NCI-H1694 (cell line): ENCODE measurements at regions not wholly inside any gene's neighbourhood (a gene's known extent, or its start where the extent isn't known, plus 50 kb on each side); places are given as distances from the start of the nearest gene placed in this dataset.
"Not testable (repeated sequence)": the region's sequence is repeated elsewhere in the genome, so short reads cannot be mapped to it uniquely, and the experiment has no call there.

Experiments used
- DNase-seq: peaks from one replicate; lab custom pipeline; 2025; lab: John Stamatoyannopoulos, UW

DNA sequence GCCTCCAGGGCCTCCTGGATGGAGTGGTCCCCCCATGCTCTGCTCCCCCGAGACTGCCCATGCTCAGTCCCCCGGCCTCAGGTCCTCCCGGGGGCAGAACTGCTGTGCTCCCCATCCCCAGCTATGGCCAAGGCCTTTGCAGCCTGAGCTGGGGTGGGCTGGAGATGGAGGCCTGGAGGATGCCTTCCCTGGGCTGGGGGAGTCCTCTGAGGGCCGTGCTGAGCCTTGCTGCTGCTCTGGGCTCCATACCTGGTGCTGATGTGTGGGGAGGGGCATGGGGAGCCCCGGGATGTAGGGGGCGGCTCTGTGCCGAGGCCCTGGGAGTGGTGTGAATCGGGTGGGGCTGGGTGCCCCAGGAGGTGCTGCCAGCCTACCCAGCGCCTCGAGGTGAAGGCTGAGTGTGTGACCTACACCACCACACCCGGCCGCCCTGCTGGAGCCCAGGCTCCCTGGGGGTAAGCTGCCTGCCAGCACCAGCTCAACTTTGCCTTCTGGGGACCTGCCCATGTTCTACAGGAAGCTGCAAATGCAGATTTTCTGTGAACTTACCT is 109.5 kb downstream of the UNCX start:
- no peak for DNase-seq

DNA sequence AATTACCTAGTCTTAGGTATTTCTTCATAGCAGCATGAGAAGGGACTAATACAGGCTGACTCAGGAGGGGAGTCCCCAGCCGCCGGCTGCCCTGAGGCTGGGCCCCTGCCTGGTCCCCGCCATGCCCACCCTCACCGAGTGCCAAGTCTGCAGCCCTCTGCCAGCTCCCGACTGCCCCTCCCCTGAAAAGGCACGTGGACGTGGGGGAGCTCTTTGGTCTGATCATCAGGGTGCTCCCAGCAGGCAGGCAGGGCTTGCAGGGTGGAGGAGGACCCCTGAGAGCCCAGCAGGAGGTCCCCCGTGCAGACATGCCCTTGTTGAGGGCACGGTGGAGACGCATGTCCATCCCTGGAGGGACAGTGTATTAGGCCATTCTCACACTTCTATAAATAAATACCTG is 110.9 kb downstream of the UNCX start:
- no peak for DNase-seq

DNA sequence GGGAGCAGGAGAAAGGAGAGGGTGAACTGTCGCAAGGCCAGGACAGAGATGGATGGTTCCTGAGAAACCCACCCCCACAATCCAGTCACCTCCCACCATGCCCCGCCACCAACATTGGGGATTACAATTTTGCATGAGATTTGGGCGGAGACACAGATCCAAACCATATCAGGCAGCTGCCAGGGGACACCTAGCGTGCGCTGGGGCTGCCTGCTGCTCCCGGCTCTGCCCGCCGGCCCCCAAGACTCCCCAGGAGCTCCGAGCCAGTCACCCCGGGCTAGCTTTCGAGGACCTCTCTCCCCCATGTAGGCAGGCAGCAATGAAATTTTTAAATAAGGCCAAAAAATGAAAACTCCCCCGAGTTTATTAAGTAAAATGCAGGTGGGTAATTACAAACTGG is 111.7 kb downstream of the UNCX start:
- no peak for DNase-seq

DNA sequence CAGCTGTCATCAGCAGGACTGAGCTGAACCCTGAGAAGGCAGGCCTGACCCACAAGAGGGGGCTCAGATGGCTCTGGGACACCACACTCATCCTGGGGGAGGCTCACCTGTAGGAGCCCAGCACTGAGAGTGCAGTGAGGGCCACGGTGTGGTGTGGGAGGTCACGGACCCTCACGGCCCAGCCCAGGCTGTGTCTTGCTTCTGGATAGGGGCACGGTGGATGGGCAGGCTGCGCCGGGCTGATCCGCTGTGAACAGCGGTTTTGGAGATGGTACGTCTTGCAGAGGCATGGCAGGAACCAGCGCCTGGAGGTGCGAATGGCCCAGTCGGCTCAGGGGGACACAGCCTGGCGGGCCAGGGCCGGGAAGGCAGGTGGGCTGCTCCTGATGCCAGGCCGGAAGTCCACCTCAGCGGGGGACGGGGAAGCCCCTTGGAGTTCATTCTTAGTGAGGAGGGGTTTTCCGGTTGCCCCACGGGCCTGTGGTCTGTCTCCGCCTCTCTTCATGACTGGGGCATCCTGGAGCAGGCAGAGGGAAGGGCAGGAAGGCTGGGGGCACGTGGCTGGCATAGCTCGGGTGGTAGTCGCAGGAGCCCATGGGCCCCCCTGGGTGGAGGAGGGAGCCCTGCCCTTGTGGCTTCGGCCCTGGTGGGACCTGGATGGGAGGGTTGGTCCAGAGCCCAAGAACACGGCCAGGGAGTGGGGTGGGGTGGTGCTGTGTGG is 112.5 kb downstream of the UNCX start:
- no peak for DNase-seq

DNA sequence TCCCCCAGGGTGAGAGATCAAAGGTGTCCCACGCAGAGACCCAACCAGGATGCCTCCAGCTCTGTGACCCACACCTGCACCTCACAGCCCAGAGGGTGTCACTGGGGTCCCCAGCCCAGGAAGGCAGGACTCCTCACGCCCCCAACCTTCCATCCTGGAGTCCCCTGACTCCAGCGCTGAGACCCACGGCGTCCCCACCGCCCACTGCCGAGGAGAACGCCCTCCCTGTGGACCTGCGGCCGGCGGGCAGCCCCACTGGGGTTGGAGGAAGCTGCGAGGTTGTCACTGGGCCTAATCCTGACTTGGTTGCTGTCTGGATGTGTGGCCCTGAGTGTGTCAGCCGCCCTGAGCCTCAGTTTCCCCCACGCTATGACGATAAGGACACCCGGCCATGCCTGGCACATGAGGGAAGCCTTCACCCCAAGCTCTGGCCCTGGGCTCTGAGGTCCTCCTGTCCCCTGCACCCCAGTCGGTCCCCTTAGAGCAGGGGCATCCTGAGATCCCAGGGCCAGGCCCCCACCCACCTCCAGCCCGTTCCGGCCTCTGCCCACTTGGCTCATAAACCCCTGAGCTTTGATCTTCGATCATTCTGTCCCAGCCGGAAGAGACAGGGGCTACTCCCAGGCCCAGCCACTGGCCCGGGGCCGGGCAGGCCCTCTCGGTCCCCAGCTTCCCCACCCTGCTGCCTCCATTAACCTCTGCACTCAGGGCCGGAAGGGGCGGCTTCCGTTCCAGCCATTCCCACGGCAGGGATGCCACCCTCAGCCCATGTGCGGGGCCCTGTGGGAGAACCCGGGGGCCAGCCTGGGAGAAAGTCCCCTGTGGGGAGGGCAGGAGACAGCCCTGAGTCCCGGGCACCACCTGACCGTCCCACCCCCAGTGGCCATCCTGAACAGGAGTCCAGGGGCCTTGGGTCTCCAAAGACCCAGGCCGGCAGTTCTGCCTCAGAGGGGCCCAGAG is 113.2 kb downstream of the MICALL2 start:
- no peak for DNase-seq

DNA sequence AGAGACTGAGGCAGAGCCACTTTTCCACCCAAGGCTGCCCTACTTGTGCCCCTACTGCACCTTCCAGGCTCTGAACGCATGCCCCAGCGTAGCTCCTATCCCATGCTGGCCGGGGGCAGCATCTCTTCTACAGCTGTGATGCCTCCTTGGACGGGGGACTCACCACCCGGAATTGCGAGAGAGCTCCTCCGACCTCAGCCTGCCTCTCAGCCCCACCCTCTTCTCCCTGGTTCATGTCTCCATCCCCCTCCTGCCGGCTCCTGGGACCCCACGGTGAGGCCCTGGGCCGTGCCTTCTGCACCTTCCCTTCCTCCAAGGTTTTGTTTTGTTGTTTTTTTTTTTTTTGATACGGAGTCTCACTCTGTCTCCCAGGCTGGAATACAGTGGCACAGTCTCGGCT is 112.4 kb downstream of the MICALL2 start:
- DNase-seq: no peak

DNA sequence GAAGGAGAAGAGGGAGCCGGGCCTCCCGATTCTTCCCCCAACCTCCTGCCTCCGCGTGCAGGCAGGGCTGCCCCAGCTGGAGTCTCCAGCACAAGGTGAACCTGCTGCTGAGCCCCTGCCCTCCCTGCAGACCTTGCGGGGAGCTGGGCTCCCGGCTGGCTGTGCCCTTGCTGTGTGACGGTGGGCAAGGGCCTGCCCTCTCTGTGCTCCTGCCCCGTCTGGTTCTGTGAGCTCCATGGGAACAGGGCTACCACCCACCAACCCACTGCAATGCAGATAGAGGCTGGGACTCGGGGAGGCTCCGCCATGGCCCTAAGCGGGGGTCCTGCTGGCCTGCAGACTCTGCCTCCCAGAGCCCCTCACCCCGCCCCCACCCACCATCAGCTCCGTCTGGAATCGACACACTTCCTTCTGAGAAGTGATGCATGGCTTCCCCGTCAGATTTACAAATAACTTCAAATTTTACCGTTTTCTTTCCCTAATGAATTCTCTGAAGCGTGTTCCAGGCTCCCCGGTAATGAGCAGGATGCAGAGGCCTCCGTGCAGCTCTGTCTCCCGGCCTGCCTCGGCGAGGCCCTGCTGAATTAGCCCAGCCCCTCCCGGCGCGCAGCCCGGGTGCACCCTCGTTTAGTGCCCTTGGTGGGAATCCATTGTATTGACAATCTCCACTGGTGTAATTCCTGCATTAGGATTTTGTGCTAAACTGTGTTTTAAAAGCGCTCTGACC is 111.0 kb downstream of the MICALL2 start:
- DNase-seq: no peak

DNA sequence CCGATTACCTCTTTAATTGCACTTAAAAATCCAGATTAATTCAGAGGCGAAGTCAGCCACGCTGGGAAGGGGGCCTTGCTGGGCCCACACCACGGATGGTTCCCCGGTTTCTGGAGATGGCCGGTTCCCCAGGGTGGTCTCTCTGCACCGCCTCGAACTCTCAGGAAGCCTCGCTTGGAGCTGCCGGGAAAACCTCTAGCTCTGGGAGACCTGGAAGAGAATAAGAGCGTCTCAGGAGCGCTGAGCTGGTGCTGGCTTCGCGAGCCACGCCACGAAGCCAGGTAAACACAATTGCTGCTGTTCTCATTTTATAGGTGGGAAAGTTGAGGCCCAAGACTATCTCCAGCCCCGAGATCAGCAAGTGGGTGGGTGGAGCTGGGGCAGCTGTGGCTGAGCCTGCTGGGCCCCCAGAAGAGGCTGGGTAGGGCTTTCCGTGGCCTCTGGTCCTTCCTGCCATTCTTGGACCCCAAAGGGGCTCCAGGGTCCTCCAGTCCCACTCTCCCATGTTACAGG is 110.4 kb downstream of the MICALL2 start:
- no peak for DNase-seq

DNA sequence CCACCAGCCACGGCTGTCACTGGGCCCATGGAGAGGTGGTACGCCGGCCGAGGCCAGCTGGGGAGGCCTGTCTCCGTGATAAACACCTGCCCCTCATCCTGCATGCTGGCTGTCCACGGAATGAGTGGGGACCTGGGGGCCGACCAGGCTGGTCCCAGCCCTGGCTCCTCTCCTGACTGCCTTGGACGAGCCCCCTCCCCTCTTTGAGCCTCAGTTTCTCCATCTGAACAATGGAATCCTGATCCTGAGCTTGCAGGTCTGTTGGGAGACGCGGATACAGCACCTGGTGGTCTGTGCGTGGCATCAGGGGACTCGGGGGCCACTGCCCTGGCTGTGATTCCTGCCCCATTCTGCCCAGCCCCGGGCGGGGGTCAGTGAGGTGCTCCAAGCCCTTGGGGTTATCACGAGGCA is 109.9 kb downstream of the MICALL2 start:
- DNase-seq: no peak

DNA sequence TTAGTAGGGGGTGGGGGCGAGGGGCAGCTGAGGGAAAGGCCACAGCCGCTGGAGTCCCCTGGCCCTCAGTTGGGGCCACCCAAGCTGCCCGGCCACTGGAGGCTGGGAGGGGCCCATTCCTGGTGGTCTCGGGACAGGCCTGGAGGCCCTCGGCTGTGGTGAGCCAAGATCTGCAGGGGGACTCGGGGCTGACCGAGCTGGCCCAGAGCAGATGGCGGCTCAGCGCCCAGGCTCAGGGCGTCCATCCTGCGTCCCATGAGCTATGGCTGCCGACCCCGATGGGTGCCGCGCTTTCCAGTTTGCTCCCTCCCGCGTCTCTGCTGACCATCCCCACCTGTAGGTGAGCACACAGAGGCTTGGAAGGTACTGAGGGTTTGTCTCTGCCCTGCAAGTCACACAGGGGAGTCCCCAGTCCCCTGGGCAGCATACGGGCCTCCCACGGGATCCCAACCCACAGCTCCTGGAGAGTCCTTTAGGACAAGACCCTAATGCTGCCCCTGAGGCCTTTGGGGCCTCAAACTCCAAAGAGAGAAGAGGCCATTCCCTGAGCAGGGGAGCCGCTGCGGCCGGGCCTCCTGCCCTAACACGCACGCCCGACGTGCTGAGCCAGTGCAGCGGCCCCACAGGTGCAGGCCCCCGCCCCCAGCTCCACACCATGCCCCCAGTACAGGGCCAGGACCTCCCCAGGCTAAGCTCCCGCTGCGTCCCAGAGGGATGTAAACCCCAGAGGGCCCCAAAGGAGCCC is 107.2 kb downstream of the MICALL2 start:
- no peak for DNase-seq

DNA sequence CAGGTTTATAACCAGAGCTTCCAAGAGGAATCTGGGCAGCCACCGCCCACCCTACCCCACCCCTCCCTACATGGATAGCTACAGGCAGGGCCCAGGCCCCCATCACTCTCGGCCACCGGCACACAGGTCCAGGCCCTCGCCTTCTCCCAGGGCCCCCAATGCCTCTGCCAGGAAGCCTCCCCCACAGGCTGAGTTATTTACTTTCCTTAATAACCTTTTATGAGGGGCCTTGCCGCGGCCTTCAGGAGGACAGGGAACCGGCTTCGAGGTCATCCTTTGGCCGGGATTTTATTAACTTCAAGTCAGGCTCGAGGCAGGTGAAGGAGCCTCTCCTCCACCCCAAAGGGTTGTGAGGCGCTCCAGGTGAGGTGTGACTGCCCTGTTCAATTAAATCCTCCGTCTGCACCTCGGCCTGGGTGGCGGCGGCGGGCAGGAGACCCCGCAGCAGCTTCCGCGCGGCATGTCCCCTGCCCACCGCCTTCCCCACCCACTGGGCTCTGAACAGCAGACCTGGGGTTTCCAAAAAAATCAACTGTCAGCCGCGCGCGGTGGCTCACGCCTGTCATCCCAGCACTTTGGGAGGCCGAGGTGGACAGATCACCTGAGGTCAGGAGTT is 106.5 kb downstream of the MICALL2 start:
- DNase-seq: no peak

DNA sequence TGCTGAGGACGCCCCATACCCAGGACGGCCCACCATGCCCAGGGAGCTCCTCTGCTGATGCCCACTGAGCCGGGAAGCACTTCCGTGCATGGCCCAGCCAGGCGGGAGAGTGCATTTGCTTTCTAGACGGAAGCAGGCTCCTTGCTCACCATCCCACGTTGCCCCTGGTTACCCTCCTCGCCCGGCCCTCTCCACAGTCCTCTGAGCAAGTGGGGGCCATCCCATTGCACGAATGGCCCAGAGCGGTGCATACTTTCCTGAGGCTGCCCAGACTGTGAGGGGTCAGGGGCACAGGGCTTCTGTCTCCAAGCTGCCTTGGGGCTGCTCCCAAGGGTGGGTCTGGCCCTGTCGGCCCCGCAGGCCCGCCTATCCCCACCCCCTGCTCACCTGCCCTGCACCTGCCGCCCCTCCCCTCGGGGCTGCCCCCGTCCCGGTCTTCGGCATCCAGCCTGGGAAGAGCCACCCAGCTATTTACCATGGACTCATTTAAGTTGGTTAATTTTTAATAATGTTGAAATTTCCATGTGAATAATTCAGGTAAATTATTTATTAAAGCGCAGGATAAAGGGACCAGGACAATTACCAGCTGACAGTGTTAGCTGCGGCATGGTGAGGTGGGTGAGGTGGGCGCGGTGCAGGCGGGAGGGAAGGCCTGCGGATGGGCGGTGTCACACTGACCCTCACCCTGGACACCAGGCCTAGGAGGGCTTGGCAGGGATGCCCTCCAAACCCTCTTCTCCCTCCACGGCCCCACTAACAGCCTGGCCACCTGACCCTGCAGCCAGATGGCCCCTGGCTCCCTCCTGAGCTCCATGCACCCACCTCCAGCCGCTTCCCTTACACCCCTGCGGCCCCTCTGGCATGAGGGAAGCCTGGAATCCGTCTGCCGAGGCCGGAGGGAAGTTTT is 104.4 kb downstream of the MICALL2 start:
- DNase-seq: no peak

DNA sequence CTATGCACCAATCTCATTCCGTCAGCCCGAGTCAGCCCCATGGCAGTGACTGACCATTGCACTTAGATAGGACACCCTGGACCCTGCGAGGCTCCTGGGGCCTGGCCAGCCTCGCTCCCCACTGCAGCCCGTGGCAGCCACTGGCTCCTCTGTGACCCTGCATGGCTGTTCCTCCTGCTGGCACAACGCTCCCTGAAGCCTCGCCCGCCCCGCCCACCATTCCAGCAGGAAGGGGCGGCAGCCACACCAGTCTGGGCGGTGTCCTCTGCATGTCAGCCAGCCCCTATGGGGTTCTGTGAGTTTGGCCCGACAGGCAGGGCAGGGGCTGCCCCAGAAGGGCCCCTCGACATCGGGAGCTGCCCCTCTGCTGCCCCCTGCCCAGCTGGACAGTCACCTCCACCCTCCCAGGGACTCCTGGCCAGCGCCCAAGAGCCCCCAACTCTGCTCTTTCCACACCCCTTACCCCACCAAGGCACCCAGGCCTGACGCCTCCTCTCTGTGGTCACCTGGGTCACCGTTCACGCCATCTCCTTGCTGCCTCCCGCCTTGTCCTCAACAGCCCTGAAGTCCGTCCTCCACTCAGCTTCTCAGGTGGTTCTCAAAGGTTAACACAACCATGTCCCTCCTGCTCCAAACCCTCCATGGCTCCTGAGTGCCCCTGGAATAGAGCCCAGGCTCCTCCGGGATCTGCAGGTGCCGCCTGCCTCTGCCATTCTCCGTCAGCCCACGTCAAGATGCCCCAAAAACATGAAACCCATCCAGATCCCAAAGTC is 103.5 kb downstream of the MICALL2 start:
- DNase-seq: no peak

DNA sequence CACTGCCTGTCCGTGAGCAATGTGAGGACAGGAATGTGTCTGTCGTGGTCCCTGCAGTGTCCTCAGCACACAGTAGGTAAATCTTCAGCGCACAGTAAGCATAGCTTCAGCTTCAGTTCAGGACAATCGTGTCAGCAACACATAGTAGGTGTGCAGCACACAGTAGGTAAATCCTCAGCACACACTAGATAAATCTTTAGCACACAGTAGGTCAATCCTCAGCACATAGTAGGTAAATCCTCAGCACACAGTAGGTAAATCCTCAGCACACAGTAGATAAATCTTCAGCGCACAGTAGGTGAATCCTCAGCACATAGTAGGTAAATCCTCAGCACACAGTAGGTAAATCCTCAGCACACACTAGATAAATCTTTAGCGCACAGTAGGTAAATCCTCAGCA is 102.4 kb downstream of the MICALL2 start:
- not testable (repeated sequence) for DNase-seq

DNA sequence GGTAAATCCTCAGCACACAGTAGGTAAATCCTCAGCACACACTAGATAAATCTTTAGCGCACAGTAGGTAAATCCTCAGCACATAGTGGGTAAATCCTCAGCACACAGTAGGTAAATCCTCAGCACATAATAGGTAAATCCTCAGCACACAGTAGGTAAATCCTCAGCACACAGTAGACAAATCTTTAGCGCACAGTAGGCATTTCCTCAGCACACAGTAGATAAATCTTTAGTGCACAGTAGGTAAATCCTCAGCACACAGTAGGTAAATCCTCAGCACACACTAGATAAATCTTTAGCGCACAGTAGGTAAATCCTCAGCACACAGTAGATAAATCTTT is 102.0 kb downstream of the MICALL2 start:
- DNase-seq: not testable (repeated sequence)

DNA sequence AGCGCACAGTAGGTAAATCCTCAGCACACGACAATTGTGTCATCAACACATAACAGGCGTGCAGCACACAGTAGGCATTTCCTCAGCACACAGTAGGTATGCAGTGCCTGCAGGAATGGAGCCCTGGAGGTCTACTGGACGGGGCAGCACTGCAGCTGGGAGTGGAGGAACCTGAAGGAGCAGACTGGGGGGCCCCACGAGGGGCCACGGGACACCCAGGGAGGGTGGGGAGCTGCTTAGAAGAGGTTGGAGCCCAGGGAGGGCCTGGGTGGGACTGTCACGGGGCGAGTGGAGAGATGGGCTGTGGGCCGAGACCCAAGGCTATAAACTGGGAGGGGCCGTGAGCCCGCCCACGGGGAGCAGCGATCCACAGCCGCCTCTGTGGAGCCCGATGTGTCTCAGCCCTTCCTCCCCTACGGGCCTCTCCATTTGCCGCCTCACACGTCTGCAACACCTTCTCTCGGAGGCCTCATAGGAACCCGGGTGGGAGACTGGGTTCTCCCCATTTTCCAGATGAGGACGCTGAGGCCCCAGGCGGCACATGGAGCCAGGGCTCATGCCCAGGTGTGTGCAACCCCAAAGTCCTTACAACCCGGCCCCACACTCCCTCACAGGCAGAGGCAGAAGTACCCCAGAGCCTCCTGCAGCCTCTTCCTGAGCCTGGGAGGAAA is 101.5 kb downstream of the MICALL2 start:
- no peak for DNase-seq

DNA sequence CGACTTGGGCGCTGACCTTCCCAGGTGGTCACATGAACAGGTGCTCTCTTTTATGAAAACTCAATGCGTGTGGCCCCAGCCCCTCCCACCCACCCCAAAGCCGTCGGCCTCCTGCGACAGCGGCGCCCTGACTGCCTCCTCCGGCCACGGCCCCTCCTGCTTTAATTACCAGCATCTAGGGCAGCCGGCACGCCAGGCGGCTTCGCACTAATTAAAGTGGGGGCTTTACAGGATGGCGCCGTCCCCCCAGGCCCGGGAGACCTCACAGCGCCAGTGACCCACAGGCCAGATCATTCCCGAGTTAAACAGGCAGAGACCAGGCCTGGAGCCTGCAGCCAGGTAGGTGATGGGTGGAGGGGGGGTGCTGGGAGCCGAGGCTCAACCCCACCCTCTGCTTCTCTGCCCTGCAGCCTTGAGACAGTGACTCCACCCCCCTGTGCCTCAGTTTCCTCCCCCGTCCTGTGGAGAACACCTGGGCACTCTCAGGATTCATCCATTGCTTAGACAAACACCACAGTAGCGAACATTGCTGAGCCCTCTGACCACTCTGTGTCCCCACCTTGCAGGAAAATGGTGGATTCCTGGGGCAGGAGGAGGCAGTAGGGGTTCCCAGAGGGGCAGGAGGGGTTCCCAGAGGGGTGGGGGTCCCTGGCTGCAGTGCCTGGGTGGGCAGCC is 100.8 kb downstream of the MICALL2 start:
- no peak for DNase-seq

DNA sequence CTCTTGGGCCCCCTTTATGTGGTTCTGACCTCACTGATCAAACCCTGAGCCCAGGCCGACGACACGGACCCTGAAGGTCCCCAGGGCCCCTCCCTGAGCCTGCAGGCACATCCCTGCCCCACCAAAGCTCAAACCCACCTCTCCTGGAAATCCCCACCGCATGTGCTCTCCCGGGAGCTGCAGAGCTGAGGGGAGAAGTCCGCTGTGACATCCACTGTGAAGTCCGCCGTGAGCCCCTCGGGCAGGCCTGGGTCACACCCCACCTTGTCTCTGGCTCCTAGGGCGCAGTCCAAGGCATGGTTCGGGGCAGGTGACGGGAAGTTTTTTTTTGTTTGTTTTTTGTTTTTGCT is 100.2 kb downstream of the MICALL2 start:
- DNase-seq: no peak
